ENCODE measurements at regions not wholly inside any gene's neighbourhood (a gene's known extent, or its start where the extent isn't known, plus 50 kb on each side); places are given as distances from the start of the nearest gene placed in this dataset.

- H3K4me3 ChIP-seq (ENCODE audit: low read depth, low read length), result no peak overlapping the region
- DNase-seq (ENCODE audit: low read depth), result peak; percentile 38
- TF ChIP-seq CTCF (IDR thresholded peaks at IDR 0.05; ENCODE audit: insufficient read depth, low read length), result peak; percentile 30
Measured at GRCh38 chr2:133884739-133885381, 316.6 kb upstream of the NCKAP5 start.

- TF ChIP-seq CTCF (IDR thresholded peaks at IDR 0.05; ENCODE audit: insufficient read depth, low read length), result no peak
- no peak overlapping the region for H3K4me3 ChIP-seq (ENCODE audit: low read depth, low read length)
- DNase-seq (ENCODE audit: low read depth), result no peak
Measured at GRCh38 chr2:133885847-133886246, 317.6 kb upstream of the NCKAP5 start.

- peak; percentile 70 for DNase-seq (ENCODE audit: low read depth)
- peak; percentile 56 for TF ChIP-seq CTCF (IDR thresholded peaks at IDR 0.05; ENCODE audit: insufficient read depth, low read length)
- no peak overlapping the region for H3K4me3 ChIP-seq (ENCODE audit: low read depth, low read length)
Measured at GRCh38 chr2:133886735-133887675, 318.7 kb upstream of the NCKAP5 start.

GRCh38 chr2:133887676-133888040 is 319.4 kb upstream of the NCKAP5 start:
- no peak for TF ChIP-seq CTCF (IDR thresholded peaks at IDR 0.05; ENCODE audit: insufficient read depth, low read length)
- no peak for DNase-seq (ENCODE audit: low read depth)
- H3K4me3 ChIP-seq (ENCODE audit: low read depth, low read length), result no peak overlapping the region

GRCh38 chr2:133888107-133888506 is 319.8 kb upstream of the NCKAP5 start:
- H3K4me3 ChIP-seq (ENCODE audit: low read depth, low read length), result no peak overlapping the region
- no peak for DNase-seq (ENCODE audit: low read depth)
- no peak for TF ChIP-seq CTCF (IDR thresholded peaks at IDR 0.05; ENCODE audit: insufficient read depth, low read length)

- no peak for DNase-seq (ENCODE audit: low read depth)
- TF ChIP-seq CTCF (IDR thresholded peaks at IDR 0.05; ENCODE audit: insufficient read depth, low read length), result no peak
- no peak overlapping the region for H3K4me3 ChIP-seq (ENCODE audit: low read depth, low read length)
Measured at GRCh38 chr2:133888621-133889219, 320.5 kb upstream of the NCKAP5 start.
